GM19467 (cell line): ENCODE measurements at regions not wholly inside any gene's neighbourhood (a gene's known extent, or its start where the extent isn't known, plus 50 kb on each side); places are given as distances from the start of the nearest gene placed in this dataset.
"Not testable (repeated sequence)": the region's sequence is repeated elsewhere in the genome, so short reads cannot be mapped to it uniquely, and the experiment has no call there.

Source experiments
- ATAC-seq: cut with Tn5 transposase; IDR thresholded peaks from one replicate; pipeline ENCODE4 v1.9.1; 2021; ENCODE audit warnings: mild to moderate bottlenecking, moderate library complexity; ENCODE audit not compliant: unreplicated experiment

DNA sequence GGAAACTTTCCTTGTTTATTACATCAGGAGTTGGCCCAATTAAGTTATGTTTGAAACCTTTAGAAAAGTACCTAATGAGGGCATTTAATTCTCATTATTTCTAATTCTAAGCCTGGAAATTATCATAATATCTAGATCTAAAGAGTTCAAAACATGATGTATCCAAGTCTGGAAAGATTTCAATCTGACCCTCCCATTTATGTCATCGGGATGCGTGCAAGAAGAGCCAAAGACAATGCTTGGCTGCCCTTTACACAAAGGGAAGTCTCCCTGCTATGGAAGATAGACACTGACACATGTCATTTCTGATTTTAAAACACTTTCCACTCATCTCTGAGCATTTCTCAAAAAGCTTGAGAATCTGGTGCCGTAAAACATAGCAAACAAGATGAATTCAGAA is 222.4 kb downstream of the ANTXR2 start:
- ATAC-seq = no peak

GRCh38 chr4:79848329-79848728 is 224.7 kb downstream of the ANTXR2 start:
- ATAC-seq = no peak

- no peak for ATAC-seq
These were observed 225.6 kb downstream of the ANTXR2 start for GRCh38 chr4:79847411-79847810.

GRCh38 chr4:79842162-79842561 is 230.9 kb downstream of the ANTXR2 start:
- ATAC-seq = no peak

GRCh38 chr4:79833857-79834256 is 239.2 kb downstream of the ANTXR2 start:
- no peak for ATAC-seq

- no peak for ATAC-seq
These were observed 241.1 kb downstream of the ANTXR2 start for GRCh38 chr4:79831701-79832514.

DNA sequence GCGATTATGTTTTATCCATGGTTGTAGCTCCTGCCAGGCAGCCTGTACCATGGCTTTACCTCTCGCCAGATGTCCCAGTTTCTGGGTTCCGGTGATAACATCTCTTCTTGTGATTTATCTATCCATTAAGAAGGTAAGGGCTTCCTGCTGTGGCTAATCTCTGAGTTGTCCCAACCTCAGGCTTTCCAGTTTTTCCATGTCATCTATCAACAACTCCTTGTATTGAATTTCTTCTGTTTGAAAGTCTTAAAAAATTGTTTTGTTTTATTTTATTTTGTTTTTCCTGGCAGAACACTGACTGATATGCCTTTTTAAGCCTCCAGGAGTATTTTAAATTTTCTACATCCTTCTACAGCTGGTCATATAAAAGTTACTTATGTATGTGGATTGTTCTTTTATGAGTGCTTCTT is 241.9 kb downstream of the ANTXR2 start:
- no peak for ATAC-seq

DNA sequence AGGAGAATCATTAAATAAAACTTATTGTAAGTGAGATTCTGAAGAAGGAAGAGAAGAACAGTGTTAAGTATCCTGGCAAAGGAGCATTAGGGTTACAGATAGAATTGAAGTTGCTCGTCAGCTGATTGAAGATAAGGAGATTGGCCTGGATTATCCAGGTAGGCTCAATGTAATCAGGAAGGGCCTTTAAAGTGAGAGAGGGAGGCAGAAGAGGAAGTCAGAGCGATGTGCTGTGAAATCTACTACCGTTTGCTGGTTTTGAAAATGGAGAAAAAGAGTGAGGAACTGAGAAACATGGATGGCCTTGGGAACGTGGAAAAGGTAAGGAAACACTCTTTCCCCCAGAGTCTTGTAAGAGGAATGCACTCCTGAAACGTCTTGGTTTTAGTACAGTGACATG is 245.7 kb downstream of the ANTXR2 start:
- ATAC-seq = no peak

DNA sequence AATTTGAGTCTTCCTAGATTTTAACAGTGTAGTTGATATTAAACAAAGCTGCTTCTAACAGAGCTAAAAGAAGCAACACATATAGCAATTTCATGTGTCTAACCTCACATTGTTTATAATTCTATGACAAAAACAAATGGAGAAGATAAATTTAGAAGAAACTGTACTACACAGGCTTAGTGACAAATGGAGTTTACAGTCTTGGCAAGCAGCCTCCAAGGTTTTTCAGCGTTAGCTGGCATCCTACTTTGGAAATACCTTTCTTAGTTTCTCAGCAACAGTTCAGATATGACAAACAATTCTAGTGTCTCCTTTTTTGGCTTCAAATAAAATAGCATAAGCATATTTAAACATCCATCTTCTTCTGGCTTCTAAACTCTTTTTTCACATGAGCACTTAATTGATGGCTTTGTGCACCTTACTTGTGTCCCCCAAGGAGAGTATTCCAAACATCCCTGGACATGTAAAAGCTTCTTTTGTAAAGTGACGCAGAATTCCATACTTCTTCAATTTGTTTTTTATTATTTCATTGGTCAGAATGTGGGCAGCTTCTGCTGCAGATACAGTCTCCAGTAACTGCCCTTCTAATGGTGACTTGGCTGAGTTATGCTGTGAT is 249.8 kb downstream of the ANTXR2 start:
- ATAC-seq = no peak

- ATAC-seq = no peak
These were observed 252.6 kb downstream of the ANTXR2 start for GRCh38 chr4:79820427-79820826.

GRCh38 chr4:79807933-79808332 is 265.1 kb downstream of the ANTXR2 start:
- ATAC-seq = not testable (repeated sequence)

GRCh38 chr4:79798047-79798446 is 275.0 kb downstream of the ANTXR2 start:
- ATAC-seq = no peak

GRCh38 chr4:79796948-79797347 is 276.1 kb downstream of the ANTXR2 start:
- ATAC-seq = no peak

DNA sequence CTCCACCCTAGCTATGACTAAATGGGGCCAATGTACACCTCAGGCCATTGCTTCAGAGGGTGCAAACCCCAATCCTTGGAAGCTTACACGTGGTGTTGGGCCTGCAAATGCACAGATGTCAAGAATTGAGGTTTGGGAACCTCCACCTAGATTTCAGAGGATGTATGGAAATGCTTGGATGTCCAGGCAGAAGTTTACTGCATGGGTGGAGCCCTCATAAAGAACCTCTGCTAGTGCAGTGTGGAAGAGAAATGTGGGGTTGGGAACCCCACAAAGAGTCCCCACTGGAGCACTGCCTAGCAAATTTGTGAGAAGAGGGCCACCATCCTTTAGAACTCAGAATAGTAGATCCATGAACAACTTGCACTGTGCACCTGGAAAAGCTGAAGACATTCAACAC is 284.1 kb downstream of the ANTXR2 start:
- no peak for ATAC-seq

GRCh38 chr4:79780129-79780528 is 292.9 kb downstream of the ANTXR2 start:
- no peak for ATAC-seq

- ATAC-seq = no peak
These were observed 300.5 kb downstream of the ANTXR2 start for GRCh38 chr4:79772510-79772909.

GRCh38 chr4:79764120-79764519 is 308.9 kb downstream of the ANTXR2 start:
- no peak for ATAC-seq

DNA sequence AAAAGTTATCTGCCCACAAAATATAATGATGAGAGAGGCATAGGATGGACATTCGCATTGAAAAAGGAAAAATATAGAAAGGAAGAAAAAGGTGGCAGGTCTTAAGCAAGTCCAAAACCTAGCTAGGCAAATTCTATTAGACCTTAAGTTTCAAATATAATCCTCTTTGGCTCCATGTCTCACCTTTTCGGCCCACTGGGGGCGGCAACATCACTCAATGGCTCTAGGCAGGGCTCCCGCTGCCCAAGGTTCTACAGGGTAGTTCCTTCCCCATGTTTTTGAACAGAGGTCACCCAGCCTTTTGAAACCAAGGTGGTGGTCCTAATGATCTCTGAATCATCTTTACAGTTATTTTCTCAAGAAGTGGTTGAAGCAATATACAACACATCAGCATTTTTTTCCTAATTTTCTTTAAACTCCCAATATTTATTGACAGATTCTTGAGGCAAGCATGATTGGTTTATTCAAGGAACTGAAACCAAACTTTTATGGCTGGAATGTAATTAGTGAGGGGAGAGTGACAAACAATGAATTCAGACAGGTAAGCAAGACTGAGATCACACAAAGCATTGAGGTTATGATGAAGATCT is 309.4 kb downstream of the ANTXR2 start:
- ATAC-seq = no peak

DNA sequence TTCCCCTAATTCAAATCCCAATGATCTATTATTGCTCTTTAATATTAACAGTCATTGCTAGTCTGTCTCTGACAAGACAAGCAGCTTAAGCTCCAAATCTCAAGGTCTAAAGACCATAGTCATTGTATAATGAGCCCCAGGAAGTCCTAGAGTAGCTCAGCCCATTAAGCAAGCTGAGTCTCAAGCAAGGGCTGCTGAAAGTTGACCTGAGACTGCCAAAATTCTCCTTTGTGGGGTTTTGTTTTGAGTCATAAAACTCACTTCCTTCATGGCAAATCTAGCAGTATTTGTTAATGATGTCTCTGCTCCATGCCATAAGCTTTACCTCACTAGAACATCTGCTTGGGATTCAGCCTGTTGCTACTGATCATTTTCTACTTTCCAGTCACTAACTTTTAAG is 313.2 kb downstream of the ANTXR2 start:
- ATAC-seq = no peak

- ATAC-seq = no peak
These were observed 315.4 kb downstream of the ANTXR2 start for GRCh38 chr4:79757600-79757999.

GRCh38 chr4:79756140-79756895 is 316.7 kb downstream of the ANTXR2 start:
- no peak for ATAC-seq
